ENCODE measurements at regions not wholly inside any gene's neighbourhood (a gene's known extent, or its start where the extent isn't known, plus 50 kb on each side); places are given as distances from the start of the nearest gene placed in this dataset.
"Not testable (repeated sequence)": the region's sequence is repeated elsewhere in the genome, so short reads cannot be mapped to it uniquely, and the experiment has no call there.

- DNase-seq = no peak
- Mint-ChIP-seq H3K36me3 (ENCODE audit: low read depth) (no peaks in the 10 kb centered on the region), H3K27ac (no peak overlapping the region), H3K4me1 (no peaks in the 10 kb centered on the region), H3K4me3 (no peak overlapping the region), H3K9me3 (peaks cover 13% of the 10 kb centered on the region), H3K27me3 (no peaks in the 10 kb centered on the region)
- CTCF ChIA-PET = no interaction called here
- POLR2A ChIA-PET = no interaction called here
These were observed 691.1 kb downstream of the METTL15 start for GRCh38 chr11:28799316-28799715.

GRCh38 chr11:28798286-28798685 lies 690.1 kb downstream of the METTL15 start:
- no peak overlapping the region for H3K4me3 Mint-ChIP-seq
- CTCF ChIA-PET = no interaction called here
- POLR2A ChIA-PET = no interaction called here
- H3K4me1 Mint-ChIP-seq = no peaks in the 10 kb centered on the region
- H3K27ac Mint-ChIP-seq = no peak overlapping the region
- no peaks in the 10 kb centered on the region for H3K27me3 Mint-ChIP-seq
- H3K9me3 Mint-ChIP-seq = peaks cover 11% of the 10 kb centered on the region
- DNase-seq = no peak
- no peaks in the 10 kb centered on the region for H3K36me3 Mint-ChIP-seq (ENCODE audit: low read depth)

- DNase-seq = no peak
- POLR2A ChIA-PET = no interaction called here
- Mint-ChIP-seq H3K9me3 (peaks cover 11% of the 10 kb centered on the region), H3K27ac (no peak overlapping the region), H3K36me3 (ENCODE audit: low read depth) (no peaks in the 10 kb centered on the region), H3K4me1 (no peaks in the 10 kb centered on the region), H3K27me3 (no peaks in the 10 kb centered on the region), H3K4me3 (no peak overlapping the region)
- CTCF ChIA-PET = no interaction called here
These were observed 689.3 kb downstream of the METTL15 start for GRCh38 chr11:28797536-28797935.

- no peaks in the 10 kb centered on the region for H3K27me3 Mint-ChIP-seq
- H3K27ac Mint-ChIP-seq = no peak overlapping the region
- H3K4me3 Mint-ChIP-seq = no peak overlapping the region
- no peak for DNase-seq
- H3K4me1 Mint-ChIP-seq = no peaks in the 10 kb centered on the region
- CTCF ChIA-PET = no interaction called here
- peaks cover 27% of the 10 kb centered on the region for H3K9me3 Mint-ChIP-seq
- no peaks in the 10 kb centered on the region for H3K36me3 Mint-ChIP-seq (ENCODE audit: low read depth)
- POLR2A ChIA-PET = no interaction called here
These were observed 686.2 kb downstream of the METTL15 start for GRCh38 chr11:28794405-28794804.

- Mint-ChIP-seq H3K4me3 (no peak overlapping the region), H3K4me1 (no peaks in the 10 kb centered on the region), H3K27ac (no peak overlapping the region), H3K9me3 (peaks cover 25% of the 10 kb centered on the region), H3K27me3 (no peaks in the 10 kb centered on the region), H3K36me3 (ENCODE audit: low read depth) (no peaks in the 10 kb centered on the region)
- DNase-seq = no peak
- CTCF ChIA-PET = no interaction called here
- POLR2A ChIA-PET = no interaction called here
These were observed 685.1 kb downstream of the METTL15 start for GRCh38 chr11:28793282-28793738.

- Mint-ChIP-seq H3K27ac (no peak overlapping the region), H3K4me3 (no peak overlapping the region), H3K4me1 (no peaks in the 10 kb centered on the region), H3K9me3 (peaks cover 23% of the 10 kb centered on the region), H3K36me3 (ENCODE audit: low read depth) (no peaks in the 10 kb centered on the region), H3K27me3 (no peaks in the 10 kb centered on the region)
- POLR2A ChIA-PET = no interaction called here
- DNase-seq = no peak
- CTCF ChIA-PET = no interaction called here
These were observed 684.7 kb downstream of the METTL15 start for GRCh38 chr11:28792856-28793255.

- DNase-seq; CTCF ChIA-PET; H3K4me1 Mint-ChIP-seq; H3K36me3 Mint-ChIP-seq (ENCODE audit: low read depth); H3K27ac Mint-ChIP-seq; H3K27me3 Mint-ChIP-seq; H3K4me3 Mint-ChIP-seq; POLR2A ChIA-PET: not testable (repeated sequence)
- H3K9me3 Mint-ChIP-seq = peaks cover 16% of the 10 kb centered on the region
These were observed 679.7 kb downstream of the METTL15 start for GRCh38 chr11:28787897-28788296.

GRCh38 chr11:28777126-28777525 lies 668.9 kb downstream of the METTL15 start:
- no peak for DNase-seq
- no peak overlapping the region for H3K27ac Mint-ChIP-seq
- H3K9me3 Mint-ChIP-seq = peaks cover 10% of the 10 kb centered on the region
- POLR2A ChIA-PET = no interaction called here
- no peaks in the 10 kb centered on the region for H3K4me1 Mint-ChIP-seq
- H3K36me3 Mint-ChIP-seq (ENCODE audit: low read depth) = no peaks in the 10 kb centered on the region
- no peaks in the 10 kb centered on the region for H3K27me3 Mint-ChIP-seq
- CTCF ChIA-PET = no interaction called here
- H3K4me3 Mint-ChIP-seq = no peak overlapping the region

- POLR2A ChIA-PET = no interaction called here
- no peaks in the 10 kb centered on the region for H3K4me1 Mint-ChIP-seq
- H3K9me3 Mint-ChIP-seq = peaks cover 7% of the 10 kb centered on the region
- no peaks in the 10 kb centered on the region for H3K36me3 Mint-ChIP-seq (ENCODE audit: low read depth)
- no peaks in the 10 kb centered on the region for H3K27me3 Mint-ChIP-seq
- no peak overlapping the region for H3K27ac Mint-ChIP-seq
- H3K4me3 Mint-ChIP-seq = no peak overlapping the region
- CTCF ChIA-PET = no interaction called here
- no peak for DNase-seq
These were observed 665.4 kb downstream of the METTL15 start for GRCh38 chr11:28773606-28774005.

GRCh38 chr11:28770806-28771205 lies 662.6 kb downstream of the METTL15 start:
- POLR2A ChIA-PET = no interaction called here
- H3K9me3 Mint-ChIP-seq = peaks cover 7% of the 10 kb centered on the region
- no peaks in the 10 kb centered on the region for H3K27me3 Mint-ChIP-seq
- no peaks in the 10 kb centered on the region for H3K36me3 Mint-ChIP-seq (ENCODE audit: low read depth)
- no peak overlapping the region for H3K4me3 Mint-ChIP-seq
- DNase-seq = no peak
- H3K4me1 Mint-ChIP-seq = no peaks in the 10 kb centered on the region
- no peak overlapping the region for H3K27ac Mint-ChIP-seq
- CTCF ChIA-PET = no interaction called here

GRCh38 chr11:28767574-28767973 lies 659.4 kb downstream of the METTL15 start:
- Mint-ChIP-seq H3K4me3 (no peak overlapping the region), H3K27ac (no peak overlapping the region), H3K27me3 (no peaks in the 10 kb centered on the region), H3K9me3 (no peaks in the 10 kb centered on the region), H3K36me3 (ENCODE audit: low read depth) (no peaks in the 10 kb centered on the region), H3K4me1 (no peaks in the 10 kb centered on the region)
- CTCF ChIA-PET = no interaction called here
- POLR2A ChIA-PET = no interaction called here
- no peak for DNase-seq

GRCh38 chr11:28763876-28764275 lies 655.7 kb downstream of the METTL15 start:
- Mint-ChIP-seq H3K27ac (no peak overlapping the region), H3K9me3 (peaks cover 4% of the 10 kb centered on the region), H3K36me3 (ENCODE audit: low read depth) (no peaks in the 10 kb centered on the region), H3K4me3 (no peak overlapping the region), H3K27me3 (no peaks in the 10 kb centered on the region), H3K4me1 (no peaks in the 10 kb centered on the region)
- DNase-seq = no peak
- POLR2A ChIA-PET = no interaction called here
- CTCF ChIA-PET = no interaction called here

GRCh38 chr11:28763151-28763550 lies 655.0 kb downstream of the METTL15 start:
- DNase-seq = no peak
- ChIA-PET CTCF (no interaction called here), POLR2A (no interaction called here)
- Mint-ChIP-seq H3K27ac (no peak overlapping the region), H3K9me3 (peaks cover 4% of the 10 kb centered on the region), H3K27me3 (no peaks in the 10 kb centered on the region), H3K4me1 (no peaks in the 10 kb centered on the region), H3K4me3 (no peak overlapping the region), H3K36me3 (ENCODE audit: low read depth) (no peaks in the 10 kb centered on the region)

GRCh38 chr11:28760676-28761390 lies 652.6 kb downstream of the METTL15 start:
- H3K27me3 Mint-ChIP-seq = no peaks in the 10 kb centered on the region
- H3K9me3 Mint-ChIP-seq = peaks cover 4% of the 10 kb centered on the region
- no peak overlapping the region for H3K4me3 Mint-ChIP-seq
- DNase-seq = no peak
- CTCF ChIA-PET = no interaction called here
- POLR2A ChIA-PET = no interaction called here
- H3K36me3 Mint-ChIP-seq (ENCODE audit: low read depth) = no peaks in the 10 kb centered on the region
- H3K4me1 Mint-ChIP-seq = no peaks in the 10 kb centered on the region
- H3K27ac Mint-ChIP-seq = no peak overlapping the region
